ENCODE measurements at regions not wholly inside any gene's neighbourhood (a gene's known extent, or its start where the extent isn't known, plus 50 kb on each side); places are given as distances from the start of the nearest gene placed in this dataset.
"Not testable (repeated sequence)": the region's sequence is repeated elsewhere in the genome, so short reads cannot be mapped to it uniquely, and the experiment has no call there.

DNA sequence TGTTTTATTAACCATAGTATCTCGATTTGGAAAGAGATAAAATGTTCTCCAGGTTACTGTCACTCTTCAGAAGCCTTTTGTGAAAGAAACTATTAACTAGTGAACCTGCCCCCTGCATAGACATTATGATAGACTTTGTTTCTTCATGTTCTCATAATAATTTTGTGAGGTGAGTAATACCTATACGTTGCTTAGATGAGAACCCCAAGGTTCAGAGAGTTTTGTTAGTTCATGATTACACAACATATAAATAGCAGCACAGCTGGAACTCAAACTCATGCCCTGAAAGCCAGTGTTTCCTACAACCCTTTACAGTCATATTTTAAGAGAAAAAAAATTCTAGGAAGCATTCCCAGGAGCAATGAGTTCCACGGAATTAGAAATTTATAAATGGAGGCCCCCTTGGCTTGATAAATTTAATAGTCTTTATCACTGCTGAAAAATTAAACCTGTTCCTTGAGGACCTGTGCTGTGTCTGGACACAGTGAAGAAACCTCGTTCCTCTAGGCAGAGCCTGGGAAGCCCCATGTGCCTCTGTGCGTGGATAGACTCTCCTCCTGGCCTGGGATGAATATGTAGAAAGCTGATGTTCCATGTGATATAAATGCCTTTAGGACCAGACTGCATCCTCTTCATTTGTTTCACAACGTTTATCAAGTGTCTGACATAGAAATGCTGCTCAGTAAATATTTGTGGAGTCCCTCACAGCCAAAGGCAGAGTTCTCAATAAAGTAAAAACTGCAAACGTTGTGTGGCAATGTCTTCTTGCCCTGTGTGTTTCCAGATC lies 1257.0 kb upstream of the GYPC start:
- TF ChIP-seq EP300 (IDR thresholded peaks at IDR 0.05), result no peak
- no peak for TF ChIP-seq POLR2A (IDR thresholded peaks at IDR 0.05)
- no peak for TF ChIP-seq POLR2AphosphoS5 (IDR thresholded peaks at IDR 0.05)
- no peak for DNase-seq
- Histone ChIP-seq H3K27me3 (no peaks in the 10 kb centered on the region), H3K9me3 (peaks cover 0 to 11% (median 0%) of the 10 kb centered on the region in 4 donors), H3K27ac (no peak overlapping the region), H3K36me3 (no peaks in the 10 kb centered on the region), H3K4me1 (no peaks in the 10 kb centered on the region), H3K4me3 (no peak overlapping the region)
- WGBS, 5 donors, result 39 to 46% (median 42%) methylated on average over 7 of the region's 7 CpGs
- intact Hi-C loops (cut with DNase I; ENCODE audit: low total_unique reads), result no loop called here

DNA sequence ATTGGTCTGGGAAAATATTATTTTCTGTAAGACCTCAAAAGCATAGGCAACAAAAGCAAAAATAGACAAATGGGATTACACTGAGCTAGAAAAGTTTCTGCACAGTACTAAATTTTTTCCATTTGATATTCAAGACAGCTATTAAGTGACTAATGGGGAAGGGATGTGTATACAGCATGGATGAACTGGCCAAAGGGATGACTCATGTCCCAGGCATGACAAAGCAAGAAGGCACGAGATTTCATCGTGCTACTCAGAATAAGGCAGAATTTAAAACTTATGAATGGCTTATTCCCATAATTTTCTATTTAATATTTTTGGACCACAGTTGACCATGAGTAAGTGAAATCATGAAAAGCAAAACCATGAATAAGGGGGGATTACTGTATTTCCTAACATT lies 1250.1 kb upstream of the GYPC start:
- DNase-seq, result peak in 1 of 2 donors; percentile 46
- H3K4me3 ChIP-seq, result no peak overlapping the region
- TF ChIP-seq, protein P1, sequence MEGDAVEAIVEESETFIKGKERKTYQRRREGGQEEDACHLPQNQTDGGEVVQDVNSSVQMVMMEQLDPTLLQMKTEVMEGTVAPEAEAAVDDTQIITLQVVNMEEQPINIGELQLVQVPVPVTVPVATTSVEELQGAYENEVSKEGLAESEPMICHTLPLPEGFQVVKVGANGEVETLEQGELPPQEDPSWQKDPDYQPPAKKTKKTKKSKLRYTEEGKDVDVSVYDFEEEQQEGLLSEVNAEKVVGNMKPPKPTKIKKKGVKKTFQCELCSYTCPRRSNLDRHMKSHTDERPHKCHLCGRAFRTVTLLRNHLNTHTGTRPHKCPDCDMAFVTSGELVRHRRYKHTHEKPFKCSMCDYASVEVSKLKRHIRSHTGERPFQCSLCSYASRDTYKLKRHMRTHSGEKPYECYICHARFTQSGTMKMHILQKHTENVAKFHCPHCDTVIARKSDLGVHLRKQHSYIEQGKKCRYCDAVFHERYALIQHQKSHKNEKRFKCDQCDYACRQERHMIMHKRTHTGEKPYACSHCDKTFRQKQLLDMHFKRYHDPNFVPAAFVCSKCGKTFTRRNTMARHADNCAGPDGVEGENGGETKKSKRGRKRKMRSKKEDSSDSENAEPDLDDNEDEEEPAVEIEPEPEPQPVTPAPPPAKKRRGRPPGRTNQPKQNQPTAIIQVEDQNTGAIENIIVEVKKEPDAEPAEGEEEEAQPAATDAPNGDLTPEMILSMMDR (IDR thresholded peaks at IDR 0.05), result no peak
- TF ChIP-seq POLR2AphosphoS5 (IDR thresholded peaks at IDR 0.05) (no peak), POLR2A (IDR thresholded peaks at IDR 0.05) (no peak), EP300 (IDR thresholded peaks at IDR 0.05) (no peak)
- peaks cover 0 to 5% (median 0%) of the 10 kb centered on the region in 4 donors for H3K9me3 ChIP-seq
- no peaks in the 10 kb centered on the region for H3K36me3 ChIP-seq
- intact Hi-C loops (cut with DNase I; ENCODE audit: low total_unique reads), result no loop called here
- H3K4me1 ChIP-seq, result no peaks in the 10 kb centered on the region
- 20 to 57% (median 48%) methylated on average over 2 of the region's 2 CpGs for WGBS, 5 donors
- H3K27ac ChIP-seq, result no peak overlapping the region
- no peaks in the 10 kb centered on the region for H3K27me3 ChIP-seq

DNA sequence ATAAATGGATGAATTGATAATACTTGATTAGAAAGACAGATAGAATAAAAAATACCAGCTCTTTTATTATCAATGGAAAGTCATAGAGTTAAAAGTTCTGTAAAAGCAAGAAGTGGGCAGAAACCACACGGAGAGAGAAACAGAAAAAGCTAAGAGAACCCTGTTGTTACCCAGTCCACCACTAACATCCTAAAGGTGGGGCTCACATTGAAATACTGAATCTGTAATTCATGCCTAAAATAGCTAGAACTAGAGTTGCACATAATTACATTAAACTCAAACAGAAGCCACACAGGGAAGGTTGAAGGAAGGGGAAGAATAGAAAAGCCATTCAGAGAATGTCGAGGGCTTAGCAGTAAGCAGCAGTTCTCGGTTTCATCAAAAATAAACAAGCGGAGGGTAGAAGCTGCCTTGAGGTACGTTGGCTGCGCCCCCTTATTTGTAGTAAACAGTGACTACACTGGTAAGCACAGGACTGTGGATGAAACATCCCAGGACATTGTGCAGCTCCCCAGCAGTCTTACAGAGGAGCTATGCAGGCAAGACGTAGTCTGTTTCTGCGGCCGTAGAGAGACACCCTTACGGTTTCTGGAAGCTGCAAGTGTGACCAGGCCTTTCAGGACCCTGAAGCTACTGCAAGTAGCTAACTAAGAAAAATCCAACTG lies 1247.0 kb upstream of the GYPC start:
- Histone ChIP-seq H3K27ac (no peak overlapping the region), H3K4me1 (no peaks in the 10 kb centered on the region), H3K4me3 (no peak overlapping the region), H3K9me3 (no peaks in the 10 kb centered on the region), H3K27me3 (no peaks in the 10 kb centered on the region), H3K36me3 (no peaks in the 10 kb centered on the region)
- intact Hi-C loops (cut with DNase I; ENCODE audit: low total_unique reads), result no loop called here
- peak in 1 of 2 donors; percentile 1 for DNase-seq
- WGBS, 5 donors, result 71 to 83% (median 81%) methylated on average over 10 of the region's 10 CpGs
- TF ChIP-seq EP300 (IDR thresholded peaks at IDR 0.05), result no peak
- TF ChIP-seq POLR2A (IDR thresholded peaks at IDR 0.05), result no peak
- no peak for TF ChIP-seq POLR2AphosphoS5 (IDR thresholded peaks at IDR 0.05)
- TF ChIP-seq, protein P1 (IDR thresholded peaks at IDR 0.05), result no peak

DNA sequence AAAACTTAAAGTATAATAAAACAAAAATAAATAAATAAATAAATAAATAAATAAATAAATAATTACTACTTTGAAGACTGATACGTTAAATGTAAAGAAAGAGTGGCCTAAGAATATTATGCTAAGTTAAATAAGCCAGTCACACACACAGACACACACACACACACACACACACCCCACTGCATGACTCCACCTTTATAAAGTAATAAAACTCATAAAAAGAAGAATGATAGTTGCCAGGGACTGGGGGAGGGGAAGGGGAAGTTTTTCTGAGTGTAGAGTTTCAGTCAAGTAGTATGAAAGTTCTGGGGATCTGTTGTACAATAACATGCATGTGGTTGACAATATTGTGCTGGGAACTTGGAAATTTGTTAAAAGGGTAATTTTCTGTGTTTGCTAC lies 1237.5 kb upstream of the GYPC start:
- intact Hi-C loops (cut with DNase I; ENCODE audit: low total_unique reads), result no loop called here
- no peak for DNase-seq
- H3K27ac ChIP-seq, result no peak overlapping the region
- no peaks in the 10 kb centered on the region for H3K9me3 ChIP-seq
- 60 to 77% (median 73%) methylated on average over 1 of the region's 1 CpG for WGBS, 5 donors
- no peak overlapping the region for H3K4me3 ChIP-seq
- no peaks in the 10 kb centered on the region for H3K36me3 ChIP-seq
- no peaks in the 10 kb centered on the region for H3K4me1 ChIP-seq
- H3K27me3 ChIP-seq, result no peaks in the 10 kb centered on the region
- TF ChIP-seq, protein P1 (IDR thresholded peaks at IDR 0.05), result no peak
- TF ChIP-seq POLR2AphosphoS5 (IDR thresholded peaks at IDR 0.05) (no peak), POLR2A (IDR thresholded peaks at IDR 0.05) (no peak), EP300 (IDR thresholded peaks at IDR 0.05) (no peak)

DNA sequence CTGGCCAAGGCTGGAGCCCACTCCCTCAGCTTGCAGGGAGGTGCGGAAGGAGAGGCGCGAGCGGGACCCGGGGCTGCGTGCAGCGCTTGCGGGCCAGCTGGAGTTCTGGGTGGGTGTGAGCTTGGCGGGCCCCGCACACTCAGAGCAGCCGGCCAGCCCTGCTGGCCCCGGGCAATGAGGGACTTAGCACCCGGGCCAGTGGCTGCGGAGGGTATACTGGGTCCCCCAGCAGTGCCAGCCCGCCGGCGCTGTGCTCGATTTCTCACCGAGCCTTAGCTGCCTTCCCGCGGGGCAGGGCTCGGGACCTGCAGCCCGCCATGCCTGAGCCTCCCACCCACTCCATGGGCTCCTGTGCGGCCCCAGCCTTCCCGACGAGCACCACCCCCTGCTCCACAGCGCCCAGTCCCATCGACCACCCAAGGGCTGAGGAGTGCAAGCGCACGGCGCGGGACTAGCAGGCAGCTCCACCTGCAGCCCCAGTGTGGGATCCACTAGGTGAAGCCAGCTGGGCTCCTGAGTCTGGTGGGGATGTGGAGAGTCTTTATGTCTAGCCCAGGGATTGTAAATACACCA lies 1233.7 kb upstream of the GYPC start:
- DNase-seq; intact Hi-C loops (cut with DNase I; ENCODE audit: low total_unique reads); H3K27me3 ChIP-seq; H3K4me1 ChIP-seq; H3K4me3 ChIP-seq; H3K9me3 ChIP-seq; H3K27ac ChIP-seq; H3K36me3 ChIP-seq: not testable (repeated sequence)
- 89 to 99% (median 96%) methylated on average over 7 to 32 of the region's 32 CpGs for WGBS, 5 donors

Data from stomach (tissue), 8 donors.